Prostate gland (tissue), 2 donors: ENCODE measurements at regions not wholly inside any gene's neighbourhood (a gene's known extent, or its start where the extent isn't known, plus 50 kb on each side); places are given as distances from the start of the nearest gene placed in this dataset.

ENCODE experiments used
- DNase-seq: peaks from one replicate; pipeline ENCODE4 v3.0.0-alpha.2; 2019; ENCODE audit warnings: low spot score
- H3K27ac ChIP-seq, 2 donors: fragments of 200-600 bp; sonication (generic); 2 replicates each; pipeline ENCODE4 v1.5.1; 2017 to 2019
- H3K27me3 ChIP-seq: fragments of 200-600 bp; sonication (generic); replicated peaks from 2 replicates; pipeline ENCODE4 v1.5.1; 2019; ENCODE audit not compliant: insufficient read depth
- H3K36me3 ChIP-seq, 2 donors: fragments of 200-600 bp; sonication (generic); 1 replicate in 1 of 2; 2 replicates in 1 of 2; pipeline versions ENCODE4 v1.5.1 to v1.8.1; 2017 to 2019
- H3K4me1 ChIP-seq: fragments of 200-600 bp; sonication (generic); replicated peaks from 2 replicates; pipeline ENCODE4 v1.5.1; 2019
- H3K4me3 ChIP-seq, 2 donors: fragments of 200-600 bp; sonication (generic); 2 replicates each; pipeline ENCODE4 v1.5.1; 2017 to 2019
- H3K9me3 ChIP-seq: fragments of 200-600 bp; sonication (generic); 2 replicates; pipeline ENCODE4 v1.5.1; 2017
- POLR2A ChIP-seq: fragments of 450-650 bp; IDR thresholded peaks from one replicate; pipeline ENCODE4 v1.6.1; 2016; ENCODE audit warnings: antibody characterized with exemption, mild to moderate bottlenecking
- POLR2AphosphoS5 ChIP-seq: sonication (generic); formaldehyde crosslinking; IDR thresholded peaks from one replicate; pipeline ENCODE4 v1.6.1; 2017; ENCODE audit warnings: antibody characterized with exemption
- WGBS: methylation state at CpG from one replicate; pipeline ENCODE4 v1.1.5; 2018; 5-methylcytosine and 5-hydroxymethylcytosine counted together
- intact Hi-C: fragments of 100-400 bp; cut with DNase I; formaldehyde crosslinking; loops from one replicate; pipeline ENCODE4 v1.14.2; 2022
- TF ChIP-seq, protein P1 (sequence below), 4 experiments: fragments of 200-600 bp in 2 of 4; fragments of 450-650 bp in 2 of 4; sonication (generic) in 2 of 4; IDR thresholded peaks; 1 replicate in 3 of 4; 2 replicates in 1 of 4; pipeline ENCODE4 v1.5.1; 2016 to 2019; ENCODE audit warnings: antibody characterized with exemption in 4 of 4, mild to moderate bottlenecking in 2 of 4, moderate library complexity in 2 of 4

DNA sequence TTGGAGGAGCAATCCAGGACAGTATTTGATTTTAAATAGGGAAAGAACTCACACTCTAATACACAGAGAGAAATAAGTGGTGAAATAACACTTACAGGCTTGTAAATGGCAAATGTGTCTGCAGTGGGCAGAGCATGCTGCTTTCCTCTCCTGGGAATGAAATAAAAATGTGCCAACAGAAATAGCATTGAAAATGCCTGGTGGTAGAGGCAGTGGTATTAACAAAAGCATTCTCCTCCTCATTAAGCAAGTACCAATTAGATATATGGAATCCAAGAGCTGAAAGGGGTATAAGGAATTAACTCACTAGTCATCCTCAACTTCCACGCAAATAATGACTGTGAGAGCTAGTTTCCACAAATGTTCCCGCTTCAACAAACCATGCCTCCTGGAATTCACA, 364.1 kb upstream of the KCNMB2 start:
- Histone ChIP-seq H3K27ac (no peak overlapping the region), H3K9me3 (no peaks in the 10 kb centered on the region), H3K36me3 (no peaks in the 10 kb centered on the region), H3K4me1 (no peaks in the 10 kb centered on the region), H3K27me3 (no peaks in the 10 kb centered on the region), H3K4me3 (no peak overlapping the region)
- intact Hi-C loops: no loop called here
- no peak for DNase-seq
- 92% methylated on average over 2 of the region's 2 CpGs for WGBS
- no peak for TF ChIP-seq POLR2A
- TF ChIP-seq POLR2AphosphoS5: no peak
- TF ChIP-seq, protein P1, sequence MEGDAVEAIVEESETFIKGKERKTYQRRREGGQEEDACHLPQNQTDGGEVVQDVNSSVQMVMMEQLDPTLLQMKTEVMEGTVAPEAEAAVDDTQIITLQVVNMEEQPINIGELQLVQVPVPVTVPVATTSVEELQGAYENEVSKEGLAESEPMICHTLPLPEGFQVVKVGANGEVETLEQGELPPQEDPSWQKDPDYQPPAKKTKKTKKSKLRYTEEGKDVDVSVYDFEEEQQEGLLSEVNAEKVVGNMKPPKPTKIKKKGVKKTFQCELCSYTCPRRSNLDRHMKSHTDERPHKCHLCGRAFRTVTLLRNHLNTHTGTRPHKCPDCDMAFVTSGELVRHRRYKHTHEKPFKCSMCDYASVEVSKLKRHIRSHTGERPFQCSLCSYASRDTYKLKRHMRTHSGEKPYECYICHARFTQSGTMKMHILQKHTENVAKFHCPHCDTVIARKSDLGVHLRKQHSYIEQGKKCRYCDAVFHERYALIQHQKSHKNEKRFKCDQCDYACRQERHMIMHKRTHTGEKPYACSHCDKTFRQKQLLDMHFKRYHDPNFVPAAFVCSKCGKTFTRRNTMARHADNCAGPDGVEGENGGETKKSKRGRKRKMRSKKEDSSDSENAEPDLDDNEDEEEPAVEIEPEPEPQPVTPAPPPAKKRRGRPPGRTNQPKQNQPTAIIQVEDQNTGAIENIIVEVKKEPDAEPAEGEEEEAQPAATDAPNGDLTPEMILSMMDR (IDR thresholded peaks at IDR 0.05): no peak

DNA sequence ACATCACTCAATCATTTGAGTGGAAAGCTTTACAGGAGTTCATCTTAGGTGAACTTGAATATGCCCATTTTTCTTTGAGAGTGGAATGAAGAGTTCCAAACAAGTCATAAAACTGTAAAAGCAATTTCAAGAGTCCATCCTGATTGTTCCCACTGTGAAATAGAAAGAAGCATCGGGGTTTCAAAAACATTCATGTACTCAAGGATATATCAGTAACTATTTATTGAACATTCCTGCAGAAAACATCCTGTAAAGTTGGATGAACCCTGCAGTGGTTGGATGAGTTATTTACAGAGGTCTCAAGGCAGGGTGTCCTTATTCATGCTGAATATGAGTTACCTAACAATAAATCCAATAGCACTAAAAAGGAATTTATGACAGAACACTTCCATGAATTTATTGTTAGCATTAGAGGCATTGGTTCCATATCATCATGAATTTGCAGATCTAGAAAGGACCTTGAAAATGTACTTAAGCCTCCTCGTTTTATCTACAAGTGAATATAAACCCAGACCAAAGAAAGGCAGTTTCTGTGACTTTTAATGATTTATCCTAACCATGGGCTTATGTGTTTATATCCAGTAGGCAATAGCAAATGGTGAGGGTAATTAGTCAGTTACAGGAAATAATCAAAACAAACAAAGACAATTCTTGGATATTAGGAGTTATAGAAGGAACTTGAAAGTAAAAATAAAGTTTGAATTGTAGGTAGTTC, 361.9 kb upstream of the KCNMB2 start:
- H3K36me3 ChIP-seq: no peaks in the 10 kb centered on the region
- intact Hi-C loops: no loop called here
- H3K9me3 ChIP-seq: no peaks in the 10 kb centered on the region
- no peak for DNase-seq
- no peak overlapping the region for H3K4me3 ChIP-seq
- no peaks in the 10 kb centered on the region for H3K4me1 ChIP-seq
- H3K27me3 ChIP-seq: no peaks in the 10 kb centered on the region
- 45% methylated on average over 2 of the region's 2 CpGs for WGBS
- H3K27ac ChIP-seq: no peak overlapping the region
- TF ChIP-seq, protein P1 (IDR thresholded peaks at IDR 0.05): no peak
- no peak for TF ChIP-seq POLR2A
- TF ChIP-seq POLR2AphosphoS5: no peak

DNA sequence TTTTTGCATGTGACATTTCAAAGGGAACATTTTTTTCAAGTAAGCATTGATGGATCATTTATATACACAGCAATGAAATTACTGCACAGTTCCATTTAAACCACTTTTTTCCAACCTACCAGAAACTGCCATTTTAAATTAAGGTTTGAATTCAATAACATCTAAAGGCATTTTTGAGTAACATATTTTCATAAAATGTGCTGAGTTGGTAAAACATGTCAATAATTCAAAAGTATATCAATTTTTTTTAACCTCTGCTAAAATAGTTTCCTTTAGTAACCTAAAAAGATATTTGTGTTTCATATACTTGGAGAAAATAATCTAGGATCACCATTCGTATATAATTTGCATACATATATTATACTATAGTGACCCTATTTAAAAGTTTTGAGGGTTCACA, 355.1 kb upstream of the KCNMB2 start:
- Histone ChIP-seq H3K36me3 (no peaks in the 10 kb centered on the region), H3K4me3 (no peak overlapping the region), H3K27me3 (no peaks in the 10 kb centered on the region), H3K4me1 (no peaks in the 10 kb centered on the region), H3K9me3 (no peaks in the 10 kb centered on the region), H3K27ac (no peak overlapping the region)
- DNase-seq: no peak
- 97% methylated on average over 1 of the region's 1 CpG for WGBS
- TF ChIP-seq POLR2A: no peak
- no peak for TF ChIP-seq POLR2AphosphoS5
- TF ChIP-seq, protein P1 (IDR thresholded peaks at IDR 0.05): no peak
- intact Hi-C loops: no loop called here

DNA sequence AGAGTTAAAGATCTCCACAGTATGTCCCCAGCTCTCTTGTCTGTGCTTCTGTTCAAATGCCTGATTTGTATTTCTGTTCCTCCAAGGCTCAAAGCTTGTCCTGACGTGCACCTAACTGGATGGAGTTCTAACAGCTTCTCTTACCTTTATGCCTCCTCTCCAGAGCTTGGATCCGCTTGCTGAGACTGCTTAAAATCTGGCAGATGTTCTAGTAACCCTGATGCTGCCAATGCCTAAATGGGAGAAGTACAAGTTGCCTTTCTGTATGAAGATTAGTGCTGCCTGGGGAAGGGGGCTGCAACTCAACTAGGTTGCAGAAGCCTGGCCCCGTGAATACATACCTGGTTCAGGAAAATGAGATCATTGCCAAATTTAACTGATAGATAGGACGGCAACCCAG, 354.5 kb upstream of the KCNMB2 start:
- no peaks in the 10 kb centered on the region for H3K36me3 ChIP-seq
- DNase-seq: no peak
- intact Hi-C loops: no loop called here
- H3K4me3 ChIP-seq: no peak overlapping the region
- H3K27ac ChIP-seq: no peak overlapping the region
- TF ChIP-seq POLR2AphosphoS5 (no peak), POLR2A (no peak)
- TF ChIP-seq, protein P1 (IDR thresholded peaks at IDR 0.05): no peak
- WGBS: 52% methylated on average over 4 of the region's 4 CpGs
- no peaks in the 10 kb centered on the region for H3K27me3 ChIP-seq
- H3K9me3 ChIP-seq: no peaks in the 10 kb centered on the region
- H3K4me1 ChIP-seq: no peaks in the 10 kb centered on the region

DNA sequence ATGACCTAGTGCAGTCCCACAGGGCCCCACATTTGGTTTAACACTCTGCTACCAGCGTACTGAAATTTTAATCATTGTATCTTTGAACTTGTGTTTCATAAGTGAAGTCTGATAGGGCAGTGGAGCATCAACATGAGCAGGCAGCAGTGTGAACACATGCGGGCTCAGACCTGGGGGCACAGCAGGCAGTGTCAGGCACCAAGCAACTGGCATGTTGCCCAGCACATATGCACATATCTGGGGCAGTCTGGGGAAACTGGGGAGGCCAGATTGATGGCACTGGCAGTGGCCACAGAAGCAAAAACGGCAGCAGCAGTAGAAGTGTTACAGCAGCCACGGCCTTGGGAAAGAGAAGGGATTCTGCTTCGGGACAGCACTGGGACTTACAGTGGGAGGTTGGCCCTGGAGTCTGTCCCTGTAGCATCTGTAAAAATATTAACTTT, 353.9 kb upstream of the KCNMB2 start:
- 65% methylated on average over 5 of the region's 5 CpGs for WGBS

More for the DNA sequence above, 353.9 kb upstream of the KCNMB2 start:
- intact Hi-C loops: no loop called here
- Histone ChIP-seq H3K36me3 (no peaks in the 10 kb centered on the region), H3K9me3 (no peaks in the 10 kb centered on the region), H3K4me1 (no peaks in the 10 kb centered on the region), H3K27ac (no peak overlapping the region), H3K27me3 (no peaks in the 10 kb centered on the region), H3K4me3 (no peak overlapping the region)
- TF ChIP-seq POLR2A (no peak), POLR2AphosphoS5 (no peak)
- TF ChIP-seq, protein P1 (IDR thresholded peaks at IDR 0.05): no peak
- no peak for DNase-seq
